HEK293 (cell line): ENCODE measurements at regions not wholly inside any gene's neighbourhood (a gene's known extent, or its start where the extent isn't known, plus 50 kb on each side); places are given as distances from the start of the nearest gene placed in this dataset.

ENCODE experiments used
- CTCF ChIA-PET: fragments of 350-600 bp; formaldehyde crosslinking; extraction: SDS; loops from one replicate; lab custom pipeline; 2021; ENCODE audit warnings: antibody characterized with exemption; lab: Yijun Ruan, JAX
- POLR2A ChIA-PET: fragments of 300-600 bp; formaldehyde crosslinking; extraction: SDS; loops from one replicate; lab custom pipeline; 2020; ENCODE audit warnings: antibody characterized with exemption, inconsistent platforms; lab: Yijun Ruan, JAX
- H3K27ac ChIP-seq: fragments of 200-500 bp; sonication (Bioruptor generic); 2 replicates; pipeline ENCODE4 v1.5.1; 2014; ENCODE audit warnings: low read depth, low read length, control low read depth, inconsistent platforms; ENCODE audit errors: extremely low read depth
- H3K36me3 ChIP-seq, 2 experiments: fragments of 200-500 bp in 1 of 2; sonication (Bioruptor generic) in 1 of 2; 1 replicate in 1 of 2; 2 replicates in 1 of 2; pipeline ENCODE4 v1.5.1; 2014 to 2017; ENCODE audit warnings: inconsistent platforms in 2 of 2, low read length in 2 of 2; ENCODE audit not compliant: control insufficient read depth in 2 of 2, insufficient read depth in 1 of 2
- H3K4me1 ChIP-seq: fragments of 200-500 bp; sonication (Bioruptor generic); 2 replicates; pipeline ENCODE4 v1.5.1; 2014; ENCODE audit warnings: mild to moderate bottlenecking, low read length, inconsistent platforms; ENCODE audit not compliant: control insufficient read depth, insufficient read depth
- H3K4me3 ChIP-seq: 2 replicates; pipeline ENCODE4 v1.5.1; 2011; ENCODE audit warnings: low read depth, mild to moderate bottlenecking, control low read depth, low read length, moderate library complexity
- H3K9me3 ChIP-seq: fragments of 200-500 bp; sonication (Bioruptor generic); 2 replicates; pipeline ENCODE4 v1.5.1; 2014; ENCODE audit warnings: low read depth, low read length, inconsistent platforms; ENCODE audit not compliant: control insufficient read depth, insufficient read depth
- IKZF3 ChIP-seq: fragments of 450-650 bp; IDR thresholded peaks from 2 replicates; pipeline ENCODE4 v1.5.0; 2018; ENCODE audit warnings: missing biosample characterization, mild to moderate bottlenecking, missing genetic modification characterization, moderate library complexity
- MYNN ChIP-seq: fragments of 450-650 bp; formaldehyde crosslinking; IDR thresholded peaks from 2 replicates; pipeline ENCODE4 v1.5.1; 2016; ENCODE audit warnings: missing biosample characterization, missing genetic modification characterization, borderline replicate concordance
- WT1 ChIP-seq: fragments of 450-650 bp; formaldehyde crosslinking; IDR thresholded peaks from 2 replicates; pipeline ENCODE4 v1.5.1; 2016; ENCODE audit warnings: missing biosample characterization, missing genetic modification characterization
- ZBTB8A ChIP-seq: fragments of 450-650 bp; formaldehyde crosslinking; IDR thresholded peaks from 2 replicates; pipeline ENCODE4 v1.5.1; 2016; ENCODE audit warnings: missing biosample characterization, missing genetic modification characterization
- ZFHX2 ChIP-seq: fragments of 450-650 bp; formaldehyde crosslinking; conservative IDR thresholded peaks from 2 replicates; pipeline ENCODE4 v1.5.1; 2016; ENCODE audit warnings: missing biosample characterization, missing genetic modification characterization
- ZNF155 ChIP-seq: fragments of 450-650 bp; formaldehyde crosslinking; IDR thresholded peaks from 2 replicates; pipeline ENCODE4 v1.5.1; 2016; ENCODE audit warnings: missing biosample characterization, missing genetic modification characterization
- ZNF23 ChIP-seq: fragments of 450-650 bp; formaldehyde crosslinking; IDR thresholded peaks from 2 replicates; pipeline ENCODE4 v1.5.1; 2016; ENCODE audit warnings: missing biosample characterization, missing genetic modification characterization, borderline replicate concordance
- ZNF274 ChIP-seq, 2 experiments: fragments of 200-500 bp in 1 of 2; fragments of 450-650 bp in 1 of 2; sonication (Bioruptor generic) in 1 of 2; formaldehyde crosslinking in 1 of 2; IDR thresholded peaks; 2 replicates each; pipeline versions ENCODE4 v1.5.1 to v1.6.1; 2014 to 2016; ENCODE audit warnings: borderline replicate concordance in 1 of 2, inconsistent platforms in 1 of 2, low read length in 1 of 2, missing biosample characterization in 1 of 2, missing genetic modification characterization in 1 of 2
- ZNF341 ChIP-seq: fragments of 450-650 bp; formaldehyde crosslinking; IDR thresholded peaks from 2 replicates; pipeline ENCODE4; 2016; ENCODE audit warnings: low read depth, missing biosample characterization, missing genetic modification characterization
- ZNF416 ChIP-seq: fragments of 450-650 bp; formaldehyde crosslinking; IDR thresholded peaks from 2 replicates; pipeline ENCODE4 v1.5.1; 2016; ENCODE audit warnings: missing biosample characterization, missing genetic modification characterization
- ZNF426 ChIP-seq: fragments of 450-650 bp; formaldehyde crosslinking; IDR thresholded peaks from 2 replicates; pipeline ENCODE4 v1.5.1; 2017; ENCODE audit warnings: missing biosample characterization, missing genetic modification characterization, mild to moderate bottlenecking, inconsistent platforms, moderate library complexity
- ZNF510 ChIP-seq: fragments of 450-650 bp; formaldehyde crosslinking; IDR thresholded peaks from 2 replicates; pipeline ENCODE4 v1.5.1; 2018; ENCODE audit warnings: mild to moderate bottlenecking, missing genetic modification characterization, missing biosample characterization; ENCODE audit not compliant: insufficient replicate concordance
- ZNF514 ChIP-seq: fragments of 450-650 bp; formaldehyde crosslinking; IDR thresholded peaks from 2 replicates; pipeline ENCODE4 v1.5.1; 2016; ENCODE audit warnings: missing biosample characterization, missing genetic modification characterization
- ZNF549 ChIP-seq: fragments of 450-650 bp; IDR thresholded peaks from 2 replicates; pipeline ENCODE4 v1.5.1; 2018; ENCODE audit warnings: missing biosample characterization, missing genetic modification characterization, mild to moderate bottlenecking, inconsistent platforms, moderate library complexity
- ZNF558 ChIP-seq: fragments of 450-650 bp; formaldehyde crosslinking; IDR thresholded peaks from 2 replicates; pipeline ENCODE4 v1.5.1; 2016; ENCODE audit warnings: missing biosample characterization, missing genetic modification characterization
- ZNF571 ChIP-seq: fragments of 450-650 bp; formaldehyde crosslinking; IDR thresholded peaks from 2 replicates; pipeline ENCODE4 v1.5.0; 2017; ENCODE audit warnings: missing biosample characterization, missing genetic modification characterization
- ZNF623 ChIP-seq: fragments of 450-650 bp; formaldehyde crosslinking; IDR thresholded peaks from 2 replicates; pipeline ENCODE4 v1.5.1; 2016; ENCODE audit warnings: missing biosample characterization, missing genetic modification characterization
- ZNF626 ChIP-seq: fragments of 450-650 bp; sonication (Bioruptor Pico); formaldehyde crosslinking; IDR thresholded peaks from 2 replicates; pipeline ENCODE4 v1.5.1; 2018; ENCODE audit warnings: missing biosample characterization, missing genetic modification characterization, inconsistent platforms
- ZNF629 ChIP-seq: fragments of 450-650 bp; formaldehyde crosslinking; IDR thresholded peaks from 2 replicates; pipeline ENCODE4 v1.5.1; 2017; ENCODE audit warnings: missing biosample characterization, missing genetic modification characterization
- ZNF645 ChIP-seq: fragments of 450-650 bp; formaldehyde crosslinking; IDR thresholded peaks from 2 replicates; pipeline ENCODE4; 2016; ENCODE audit warnings: missing biosample characterization, missing genetic modification characterization
- ZNF785 ChIP-seq: fragments of 450-650 bp; formaldehyde crosslinking; IDR thresholded peaks from 2 replicates; pipeline ENCODE4 v1.5.1; 2016; ENCODE audit warnings: missing biosample characterization, missing genetic modification characterization
- ZSCAN16 ChIP-seq: fragments of 450-650 bp; formaldehyde crosslinking; IDR thresholded peaks from 2 replicates; pipeline ENCODE4 v1.5.1; 2016; ENCODE audit warnings: missing biosample characterization, missing genetic modification characterization
- TF ChIP-seq, protein P1 (sequence below): fragments of 450-650 bp; formaldehyde crosslinking; IDR thresholded peaks from 2 replicates; pipeline ENCODE4 v1.5.1; 2016; ENCODE audit warnings: missing biosample characterization, missing genetic modification characterization
- TF ChIP-seq, protein P2 (sequence below): fragments of 450-650 bp; formaldehyde crosslinking; IDR thresholded peaks from 2 replicates; pipeline ENCODE4 v1.5.1; 2017; ENCODE audit warnings: missing biosample characterization, missing genetic modification characterization
- TF ChIP-seq, protein P3 (sequence below): fragments of 450-650 bp; IDR thresholded peaks from 2 replicates; pipeline ENCODE4 v1.5.1; 2018; ENCODE audit warnings: missing biosample characterization, missing genetic modification characterization
- TF ChIP-seq, protein P4 (sequence below): fragments of 450-650 bp; formaldehyde crosslinking; IDR thresholded peaks from 2 replicates; pipeline ENCODE4 v1.5.1; 2016; ENCODE audit warnings: missing biosample characterization, missing genetic modification characterization

- Histone ChIP-seq H3K27ac (no peak overlapping the region), H3K4me1 (no peaks in the 10 kb centered on the region), H3K36me3 (no peaks in the 10 kb centered on the region; a peak in 1 of 3 replicates), H3K9me3 (no peaks in the 10 kb centered on the region), H3K4me3 (no peak overlapping the region)
- POLR2A ChIA-PET = no interaction called here
- CTCF ChIA-PET = no interaction called here
- no peak for TF ChIP-seq MYNN (tag by site-specific recombination)
- no peak for TF ChIP-seq ZNF571 (tag by site-specific recombination)
- no peak for TF ChIP-seq ZFHX2 (tag by site-specific recombination)
- TF ChIP-seq ZNF23 (tag by site-specific recombination) = no peak
- no peak for TF ChIP-seq ZSCAN16 (tag by site-specific recombination)
- TF ChIP-seq ZNF514 = no peak
- 0 out of 2 replicates have a peak, but pooled peaks have one; percentile 23 for TF ChIP-seq ZNF623 (tag by site-specific recombination)
- no peak for TF ChIP-seq ZNF274 (IDR thresholded peaks at IDR 0.05; ENCODE audit: low read length)
- no peak for TF ChIP-seq ZNF274 (tag by site-specific recombination; IDR thresholded peaks at IDR 0.05; ENCODE audit: borderline replicate concordance)
- no peak for TF ChIP-seq ZNF629 (tag by site-specific recombination)
- no peak for TF ChIP-seq ZNF645 (tag by site-specific recombination)
- no peak for TF ChIP-seq ZNF549
- TF ChIP-seq ZNF626 (tag by site-specific recombination) = no peak
- TF ChIP-seq, protein P1, sequence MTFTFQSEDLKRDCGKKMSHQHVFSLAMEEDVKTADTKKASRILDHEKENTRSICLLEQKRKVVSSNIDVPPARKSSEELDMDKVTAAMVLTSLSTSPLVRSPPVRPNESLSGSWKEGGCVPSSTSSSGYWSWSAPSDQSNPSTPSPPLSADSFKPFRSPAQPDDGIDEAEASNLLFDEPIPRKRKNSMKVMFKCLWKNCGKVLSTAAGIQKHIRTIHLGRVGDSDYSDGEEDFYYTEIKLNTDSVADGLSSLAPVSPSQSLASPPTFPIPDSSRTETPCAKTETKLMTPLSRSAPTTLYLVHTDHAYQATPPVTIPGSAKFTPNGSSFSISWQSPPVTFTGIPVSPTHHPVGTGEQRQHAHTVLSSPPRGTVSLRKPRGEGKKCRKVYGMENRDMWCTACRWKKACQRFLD = no peak
- no peak for TF ChIP-seq IKZF3 (tag by site-specific recombination)
- TF ChIP-seq ZBTB8A (tag by site-specific recombination) = no peak
- no peak for TF ChIP-seq ZNF155 (tag by site-specific recombination)
- TF ChIP-seq ZNF558 = no peak
- TF ChIP-seq ZNF510 (tag by site-specific recombination) = peak; percentile 15
- TF ChIP-seq WT1 (tag by site-specific recombination) = no peak
- TF ChIP-seq ZNF785 (tag by site-specific recombination) = no peak
- TF ChIP-seq, protein P2, sequence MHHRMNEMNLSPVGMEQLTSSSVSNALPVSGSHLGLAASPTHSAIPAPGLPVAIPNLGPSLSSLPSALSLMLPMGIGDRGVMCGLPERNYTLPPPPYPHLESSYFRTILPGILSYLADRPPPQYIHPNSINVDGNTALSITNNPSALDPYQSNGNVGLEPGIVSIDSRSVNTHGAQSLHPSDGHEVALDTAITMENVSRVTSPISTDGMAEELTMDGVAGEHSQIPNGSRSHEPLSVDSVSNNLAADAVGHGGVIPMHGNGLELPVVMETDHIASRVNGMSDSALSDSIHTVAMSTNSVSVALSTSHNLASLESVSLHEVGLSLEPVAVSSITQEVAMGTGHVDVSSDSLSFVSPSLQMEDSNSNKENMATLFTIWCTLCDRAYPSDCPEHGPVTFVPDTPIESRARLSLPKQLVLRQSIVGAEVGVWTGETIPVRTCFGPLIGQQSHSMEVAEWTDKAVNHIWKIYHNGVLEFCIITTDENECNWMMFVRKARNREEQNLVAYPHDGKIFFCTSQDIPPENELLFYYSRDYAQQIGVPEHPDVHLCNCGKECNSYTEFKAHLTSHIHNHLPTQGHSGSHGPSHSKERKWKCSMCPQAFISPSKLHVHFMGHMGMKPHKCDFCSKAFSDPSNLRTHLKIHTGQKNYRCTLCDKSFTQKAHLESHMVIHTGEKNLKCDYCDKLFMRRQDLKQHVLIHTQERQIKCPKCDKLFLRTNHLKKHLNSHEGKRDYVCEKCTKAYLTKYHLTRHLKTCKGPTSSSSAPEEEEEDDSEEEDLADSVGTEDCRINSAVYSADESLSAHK (tag by site-specific recombination) = no peak
- TF ChIP-seq ZNF426 = peak; percentile 45
- TF ChIP-seq, protein P3, sequence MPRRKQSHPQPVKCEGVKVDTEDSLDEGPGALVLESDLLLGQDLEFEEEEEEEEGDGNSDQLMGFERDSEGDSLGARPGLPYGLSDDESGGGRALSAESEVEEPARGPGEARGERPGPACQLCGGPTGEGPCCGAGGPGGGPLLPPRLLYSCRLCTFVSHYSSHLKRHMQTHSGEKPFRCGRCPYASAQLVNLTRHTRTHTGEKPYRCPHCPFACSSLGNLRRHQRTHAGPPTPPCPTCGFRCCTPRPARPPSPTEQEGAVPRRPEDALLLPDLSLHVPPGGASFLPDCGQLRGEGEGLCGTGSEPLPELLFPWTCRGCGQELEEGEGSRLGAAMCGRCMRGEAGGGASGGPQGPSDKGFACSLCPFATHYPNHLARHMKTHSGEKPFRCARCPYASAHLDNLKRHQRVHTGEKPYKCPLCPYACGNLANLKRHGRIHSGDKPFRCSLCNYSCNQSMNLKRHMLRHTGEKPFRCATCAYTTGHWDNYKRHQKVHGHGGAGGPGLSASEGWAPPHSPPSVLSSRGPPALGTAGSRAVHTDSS (tag by site-specific recombination) = no peak
- TF ChIP-seq, protein P4, sequence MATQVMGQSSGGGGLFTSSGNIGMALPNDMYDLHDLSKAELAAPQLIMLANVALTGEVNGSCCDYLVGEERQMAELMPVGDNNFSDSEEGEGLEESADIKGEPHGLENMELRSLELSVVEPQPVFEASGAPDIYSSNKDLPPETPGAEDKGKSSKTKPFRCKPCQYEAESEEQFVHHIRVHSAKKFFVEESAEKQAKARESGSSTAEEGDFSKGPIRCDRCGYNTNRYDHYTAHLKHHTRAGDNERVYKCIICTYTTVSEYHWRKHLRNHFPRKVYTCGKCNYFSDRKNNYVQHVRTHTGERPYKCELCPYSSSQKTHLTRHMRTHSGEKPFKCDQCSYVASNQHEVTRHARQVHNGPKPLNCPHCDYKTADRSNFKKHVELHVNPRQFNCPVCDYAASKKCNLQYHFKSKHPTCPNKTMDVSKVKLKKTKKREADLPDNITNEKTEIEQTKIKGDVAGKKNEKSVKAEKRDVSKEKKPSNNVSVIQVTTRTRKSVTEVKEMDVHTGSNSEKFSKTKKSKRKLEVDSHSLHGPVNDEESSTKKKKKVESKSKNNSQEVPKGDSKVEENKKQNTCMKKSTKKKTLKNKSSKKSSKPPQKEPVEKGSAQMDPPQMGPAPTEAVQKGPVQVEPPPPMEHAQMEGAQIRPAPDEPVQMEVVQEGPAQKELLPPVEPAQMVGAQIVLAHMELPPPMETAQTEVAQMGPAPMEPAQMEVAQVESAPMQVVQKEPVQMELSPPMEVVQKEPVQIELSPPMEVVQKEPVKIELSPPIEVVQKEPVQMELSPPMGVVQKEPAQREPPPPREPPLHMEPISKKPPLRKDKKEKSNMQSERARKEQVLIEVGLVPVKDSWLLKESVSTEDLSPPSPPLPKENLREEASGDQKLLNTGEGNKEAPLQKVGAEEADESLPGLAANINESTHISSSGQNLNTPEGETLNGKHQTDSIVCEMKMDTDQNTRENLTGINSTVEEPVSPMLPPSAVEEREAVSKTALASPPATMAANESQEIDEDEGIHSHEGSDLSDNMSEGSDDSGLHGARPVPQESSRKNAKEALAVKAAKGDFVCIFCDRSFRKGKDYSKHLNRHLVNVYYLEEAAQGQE (tag by site-specific recombination) = 0 out of 2 replicates have a peak, but pooled peaks have one; percentile 26
- no peak for TF ChIP-seq ZNF341 (tag by site-specific recombination)
- TF ChIP-seq ZNF416 (tag by site-specific recombination) = no peak
Measured at GRCh38 chr5:3449481-3449880, 146.2 kb upstream of the IRX1 start.
